Prostate gland (tissue), 2 donors: ENCODE measurements at regions not wholly inside any gene's neighbourhood (a gene's known extent, or its start where the extent isn't known, plus 50 kb on each side); places are given as distances from the start of the nearest gene placed in this dataset.

Experiments
- DNase-seq: peaks from one replicate; pipeline ENCODE4 v3.0.0-alpha.2; 2019; ENCODE audit warnings: low spot score
- H3K27ac ChIP-seq, 2 donors: fragments of 200-600 bp; sonication (generic); 2 replicates each; pipeline ENCODE4 v1.5.1; 2017 to 2019
- H3K27me3 ChIP-seq: fragments of 200-600 bp; sonication (generic); replicated peaks from 2 replicates; pipeline ENCODE4 v1.5.1; 2019; ENCODE audit not compliant: insufficient read depth
- H3K36me3 ChIP-seq, 2 donors: fragments of 200-600 bp; sonication (generic); 1 replicate in 1 of 2; 2 replicates in 1 of 2; pipeline versions ENCODE4 v1.5.1 to v1.8.1; 2017 to 2019
- H3K4me1 ChIP-seq: fragments of 200-600 bp; sonication (generic); replicated peaks from 2 replicates; pipeline ENCODE4 v1.5.1; 2019
- H3K4me3 ChIP-seq, 2 donors: fragments of 200-600 bp; sonication (generic); 2 replicates each; pipeline ENCODE4 v1.5.1; 2017 to 2019
- H3K9me3 ChIP-seq: fragments of 200-600 bp; sonication (generic); 2 replicates; pipeline ENCODE4 v1.5.1; 2017
- POLR2A ChIP-seq: fragments of 450-650 bp; IDR thresholded peaks from one replicate; pipeline ENCODE4 v1.6.1; 2016; ENCODE audit warnings: antibody characterized with exemption, mild to moderate bottlenecking
- POLR2AphosphoS5 ChIP-seq: sonication (generic); formaldehyde crosslinking; IDR thresholded peaks from one replicate; pipeline ENCODE4 v1.6.1; 2017; ENCODE audit warnings: antibody characterized with exemption
- WGBS: methylation state at CpG from one replicate; pipeline ENCODE4 v1.1.5; 2018; 5-methylcytosine and 5-hydroxymethylcytosine counted together
- intact Hi-C: fragments of 100-400 bp; cut with DNase I; formaldehyde crosslinking; loops from one replicate; pipeline ENCODE4 v1.14.2; 2022
- TF ChIP-seq, protein P1 (sequence below), 4 experiments: fragments of 200-600 bp in 2 of 4; fragments of 450-650 bp in 2 of 4; sonication (generic) in 2 of 4; IDR thresholded peaks; 1 replicate in 3 of 4; 2 replicates in 1 of 4; pipeline ENCODE4 v1.5.1; 2016 to 2019; ENCODE audit warnings: antibody characterized with exemption in 4 of 4, mild to moderate bottlenecking in 2 of 4, moderate library complexity in 2 of 4

DNA sequence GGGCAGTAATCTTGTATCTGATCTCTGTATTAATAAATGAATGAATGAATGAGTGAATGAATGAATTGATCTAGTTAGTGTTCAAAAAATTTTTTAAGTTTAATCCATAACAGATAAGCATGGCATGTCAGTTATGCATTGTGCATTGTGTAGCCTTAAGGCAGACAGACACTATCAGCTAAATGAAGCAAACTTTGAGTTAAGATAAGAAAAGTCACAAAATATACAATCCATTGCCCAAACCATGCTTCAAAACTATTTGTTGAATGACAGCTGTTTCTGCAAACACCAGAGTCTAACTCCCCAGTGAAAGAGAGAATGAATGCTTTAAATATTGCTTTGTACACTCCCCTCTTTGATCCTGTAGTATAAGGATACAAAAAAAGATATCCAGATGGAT, 314.3 kb upstream of the ETAA1 start:
- H3K27me3 ChIP-seq: no peaks in the 10 kb centered on the region
- intact Hi-C loops: no loop called here
- H3K27ac ChIP-seq: no peak overlapping the region
- DNase-seq: no peak
- H3K4me1 ChIP-seq: no peaks in the 10 kb centered on the region
- H3K36me3 ChIP-seq: no peaks in the 10 kb centered on the region
- H3K9me3 ChIP-seq: no peaks in the 10 kb centered on the region
- TF ChIP-seq POLR2AphosphoS5: no peak
- TF ChIP-seq, protein P1, sequence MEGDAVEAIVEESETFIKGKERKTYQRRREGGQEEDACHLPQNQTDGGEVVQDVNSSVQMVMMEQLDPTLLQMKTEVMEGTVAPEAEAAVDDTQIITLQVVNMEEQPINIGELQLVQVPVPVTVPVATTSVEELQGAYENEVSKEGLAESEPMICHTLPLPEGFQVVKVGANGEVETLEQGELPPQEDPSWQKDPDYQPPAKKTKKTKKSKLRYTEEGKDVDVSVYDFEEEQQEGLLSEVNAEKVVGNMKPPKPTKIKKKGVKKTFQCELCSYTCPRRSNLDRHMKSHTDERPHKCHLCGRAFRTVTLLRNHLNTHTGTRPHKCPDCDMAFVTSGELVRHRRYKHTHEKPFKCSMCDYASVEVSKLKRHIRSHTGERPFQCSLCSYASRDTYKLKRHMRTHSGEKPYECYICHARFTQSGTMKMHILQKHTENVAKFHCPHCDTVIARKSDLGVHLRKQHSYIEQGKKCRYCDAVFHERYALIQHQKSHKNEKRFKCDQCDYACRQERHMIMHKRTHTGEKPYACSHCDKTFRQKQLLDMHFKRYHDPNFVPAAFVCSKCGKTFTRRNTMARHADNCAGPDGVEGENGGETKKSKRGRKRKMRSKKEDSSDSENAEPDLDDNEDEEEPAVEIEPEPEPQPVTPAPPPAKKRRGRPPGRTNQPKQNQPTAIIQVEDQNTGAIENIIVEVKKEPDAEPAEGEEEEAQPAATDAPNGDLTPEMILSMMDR (IDR thresholded peaks at IDR 0.05): no peak
- no peak for TF ChIP-seq POLR2A
- no peak overlapping the region for H3K4me3 ChIP-seq

DNA sequence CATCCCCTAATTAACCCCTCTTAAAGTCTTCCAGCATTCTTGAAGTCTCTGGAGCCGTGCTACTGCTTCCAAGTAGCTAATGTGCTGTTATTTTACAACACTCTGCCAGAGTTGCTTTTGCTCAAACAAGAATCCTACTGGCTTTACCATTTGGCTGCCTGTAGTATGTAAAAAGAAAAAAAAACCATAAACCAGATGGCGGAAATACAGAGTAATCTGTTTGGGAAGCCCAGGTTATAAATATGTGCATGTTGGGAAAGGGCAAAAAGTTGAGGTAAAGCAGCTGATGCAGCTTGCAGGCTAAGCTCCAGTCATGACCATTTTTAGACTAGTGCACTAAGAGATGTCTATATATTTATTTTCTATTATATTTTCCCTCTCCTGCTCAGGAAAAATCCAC, 313.2 kb upstream of the ETAA1 start:
- intact Hi-C loops: no loop called here
- TF ChIP-seq, protein P1 (IDR thresholded peaks at IDR 0.05): no peak
- TF ChIP-seq POLR2AphosphoS5 (no peak), POLR2A (no peak)
- no peak for DNase-seq
- no peaks in the 10 kb centered on the region for H3K4me1 ChIP-seq
- no peaks in the 10 kb centered on the region for H3K27me3 ChIP-seq
- H3K4me3 ChIP-seq: no peak overlapping the region
- WGBS: 16% methylated on average over 2 of the region's 2 CpGs
- no peaks in the 10 kb centered on the region for H3K9me3 ChIP-seq
- no peak overlapping the region for H3K27ac ChIP-seq
- no peaks in the 10 kb centered on the region for H3K36me3 ChIP-seq

DNA sequence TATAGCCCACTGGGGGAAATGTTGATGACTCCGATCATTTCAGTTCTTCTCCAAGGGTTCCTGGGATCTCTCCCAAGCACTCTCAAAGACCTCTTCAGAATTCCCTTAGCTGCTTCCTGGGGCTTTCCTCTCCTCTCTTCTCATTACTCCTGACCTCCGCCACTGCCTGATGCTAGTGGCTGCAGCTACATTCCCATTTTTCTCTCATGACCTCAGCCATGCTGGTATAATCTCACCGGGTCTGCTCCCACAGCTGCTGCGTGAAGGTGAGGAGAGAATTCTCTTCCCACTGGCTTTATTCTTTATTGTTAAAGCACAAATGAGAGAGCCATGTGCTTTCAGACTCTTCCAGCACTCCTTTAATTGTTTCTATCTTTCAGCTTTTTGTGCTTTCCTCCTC, 312.0 kb upstream of the ETAA1 start:
- Histone ChIP-seq H3K27ac (no peak overlapping the region), H3K36me3 (no peaks in the 10 kb centered on the region), H3K4me1 (no peaks in the 10 kb centered on the region), H3K4me3 (no peak overlapping the region), H3K27me3 (no peaks in the 10 kb centered on the region), H3K9me3 (no peaks in the 10 kb centered on the region)
- intact Hi-C loops: no loop called here
- no peak for DNase-seq
- 94% methylated on average over 4 of the region's 4 CpGs for WGBS
- TF ChIP-seq, protein P1 (IDR thresholded peaks at IDR 0.05): no peak
- TF ChIP-seq POLR2AphosphoS5 (no peak), POLR2A (no peak)

DNA sequence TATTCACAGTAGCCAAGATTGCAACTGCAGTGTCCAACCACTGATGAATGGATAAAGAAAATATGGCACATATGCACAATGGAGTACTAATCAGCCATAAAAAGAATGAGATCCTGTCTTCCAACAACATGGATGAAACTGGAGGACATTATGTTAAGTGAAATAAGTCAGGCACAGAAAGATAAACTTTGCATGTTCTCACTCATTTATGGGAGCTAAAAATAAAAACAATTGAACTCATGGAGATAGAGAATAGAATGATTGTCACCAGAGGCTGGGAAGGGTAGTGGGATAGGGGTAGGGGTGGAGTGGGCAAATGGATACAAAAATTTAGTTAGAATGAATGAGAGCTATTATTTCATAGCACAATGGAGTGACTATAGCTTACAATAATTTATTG, 305.5 kb upstream of the ETAA1 start:
- TF ChIP-seq POLR2A (no peak), POLR2AphosphoS5 (no peak)
- TF ChIP-seq, protein P1 (IDR thresholded peaks at IDR 0.05): no peak
- Histone ChIP-seq H3K36me3 (no peaks in the 10 kb centered on the region), H3K9me3 (no peaks in the 10 kb centered on the region), H3K27ac (no peak overlapping the region), H3K27me3 (no peaks in the 10 kb centered on the region), H3K4me3 (no peak overlapping the region), H3K4me1 (no peaks in the 10 kb centered on the region)
- no peak for DNase-seq
- intact Hi-C loops: no loop called here

DNA sequence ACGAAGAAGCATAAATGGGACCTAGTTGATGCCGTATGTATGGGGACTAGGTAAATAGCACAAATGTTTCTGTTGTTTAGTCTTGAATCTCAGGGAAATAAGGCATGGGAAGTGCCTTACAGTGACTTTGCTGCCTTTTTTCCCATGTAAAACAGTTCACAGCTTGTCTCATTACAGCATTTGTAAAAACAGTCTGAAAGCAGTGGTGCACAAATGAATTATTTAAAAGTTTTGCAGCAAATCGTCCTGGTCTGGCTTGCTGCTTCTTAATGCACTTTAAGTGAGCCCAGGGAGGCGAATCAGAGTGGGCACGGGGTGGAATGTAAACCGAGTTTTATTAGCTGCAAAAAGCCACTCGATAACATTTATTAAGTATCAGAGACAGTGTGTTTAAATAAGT, 302.0 kb upstream of the ETAA1 start:
- TF ChIP-seq, protein P1 (IDR thresholded peaks at IDR 0.05): no peak
- TF ChIP-seq POLR2AphosphoS5 (no peak), POLR2A (no peak)
- Histone ChIP-seq H3K4me1 (no peaks in the 10 kb centered on the region), H3K9me3 (no peaks in the 10 kb centered on the region), H3K36me3 (no peaks in the 10 kb centered on the region), H3K4me3 (no peak overlapping the region), H3K27ac (no peak overlapping the region), H3K27me3 (no peaks in the 10 kb centered on the region)
- no peak for DNase-seq
- intact Hi-C loops: no loop called here
- WGBS: 40% methylated on average over 7 of the region's 7 CpGs
